Right ventricle myocardium inferior (tissue), 1 donor: ENCODE measurements at regions not wholly inside any gene's neighbourhood (a gene's known extent, or its start where the extent isn't known, plus 50 kb on each side); places are given as distances from the start of the nearest gene placed in this dataset.
"Not testable (repeated sequence)": the region's sequence is repeated elsewhere in the genome, so short reads cannot be mapped to it uniquely, and the experiment has no call there.

Experiments
- ATAC-seq: fragments of 200-7000 bp; cut with Tn5 transposase; one replicate; pipeline ENCODE4 v1.9.1; 2020; ENCODE audit warnings: mild to moderate bottlenecking, moderate library complexity
- DNase-seq: peaks from one replicate; pipeline ENCODE4 v3.0.0; 2021; ENCODE audit errors: missing footprints
- intact Hi-C: fragments of 100-400 bp; cut with DNase I; formaldehyde crosslinking; loops from one replicate; pipeline ENCODE4 v1.11.0; 2022
- donor health status: DM: no; HTN: yes; CAD: no; lungs with severe emphysema.

GRCh38 chr6:57966757-57967156, 649.3 kb downstream of the PRIM2 start:
- DNase-seq, intact Hi-C loops, ATAC-seq: not testable (repeated sequence)

GRCh38 chr6:57971956-57972355, 654.5 kb downstream of the PRIM2 start:
- intact Hi-C loops, ATAC-seq, DNase-seq: not testable (repeated sequence)

- no peak for ATAC-seq
- intact Hi-C loops, result no loop called here
- DNase-seq, result no peak
These were observed 657.2 kb downstream of the PRIM2 start for GRCh38 chr6:57974653-57975052.

GRCh38 chr6:57975127-57975526, 657.7 kb downstream of the PRIM2 start:
- intact Hi-C loops, ATAC-seq, DNase-seq: not testable (repeated sequence)

GRCh38 chr6:57976371-57976770, 658.9 kb downstream of the PRIM2 start:
- not testable (repeated sequence) for ATAC-seq, DNase-seq

GRCh38 chr6:57983603-57984002, 666.2 kb downstream of the PRIM2 start:
- ATAC-seq, DNase-seq, intact Hi-C loops: not testable (repeated sequence)

More at GRCh38 chr6:57976371-57976770, 658.9 kb downstream of the PRIM2 start:
- intact Hi-C loops, result not testable (repeated sequence)

- DNase-seq, ATAC-seq: not testable (repeated sequence)
These were observed 667.1 kb downstream of the PRIM2 start for GRCh38 chr6:57984575-57984974.

GRCh38 chr6:57985734-57986133, 668.3 kb downstream of the PRIM2 start:
- DNase-seq, intact Hi-C loops, ATAC-seq: not testable (repeated sequence)

More at GRCh38 chr6:57984575-57984974, 667.1 kb downstream of the PRIM2 start:
- intact Hi-C loops, result not testable (repeated sequence)

- ATAC-seq, DNase-seq, intact Hi-C loops: not testable (repeated sequence)
These were observed 669.2 kb downstream of the PRIM2 start for GRCh38 chr6:57986584-57986983.

- DNase-seq, intact Hi-C loops: not testable (repeated sequence)
- ATAC-seq, result peak; percentile 34
These were observed 672.2 kb downstream of the PRIM2 start for GRCh38 chr6:57989520-57990080.

GRCh38 chr6:57998858-57999619, 681.6 kb downstream of the PRIM2 start:
- intact Hi-C loops, DNase-seq, ATAC-seq: not testable (repeated sequence)

- intact Hi-C loops, DNase-seq, ATAC-seq: not testable (repeated sequence)
These were observed 682.8 kb downstream of the PRIM2 start for GRCh38 chr6:58000233-58000632.

- DNase-seq, ATAC-seq, intact Hi-C loops: not testable (repeated sequence)
These were observed 686.2 kb downstream of the PRIM2 start for GRCh38 chr6:58003417-58004167.

- DNase-seq, intact Hi-C loops: not testable (repeated sequence)
- peak; percentile 46 for ATAC-seq
These were observed 690.0 kb downstream of the PRIM2 start for GRCh38 chr6:58007334-58008000.

GRCh38 chr6:58008001-58008335, 690.5 kb downstream of the PRIM2 start:
- intact Hi-C loops, DNase-seq: not testable (repeated sequence)
- peak; percentile 46 for ATAC-seq

GRCh38 chr6:58011954-58012600, 694.6 kb downstream of the PRIM2 start:
- ATAC-seq, intact Hi-C loops, DNase-seq: not testable (repeated sequence)

GRCh38 chr6:58016614-58017013, 699.2 kb downstream of the PRIM2 start:
- intact Hi-C loops, DNase-seq, ATAC-seq: not testable (repeated sequence)

- DNase-seq, ATAC-seq, intact Hi-C loops: not testable (repeated sequence)
These were observed 710.8 kb downstream of the PRIM2 start for GRCh38 chr6:58028188-58028587.
